ENCODE measurements at regions not wholly inside any gene's neighbourhood (a gene's known extent, or its start where the extent isn't known, plus 50 kb on each side); places are given as distances from the start of the nearest gene placed in this dataset.

DNA sequence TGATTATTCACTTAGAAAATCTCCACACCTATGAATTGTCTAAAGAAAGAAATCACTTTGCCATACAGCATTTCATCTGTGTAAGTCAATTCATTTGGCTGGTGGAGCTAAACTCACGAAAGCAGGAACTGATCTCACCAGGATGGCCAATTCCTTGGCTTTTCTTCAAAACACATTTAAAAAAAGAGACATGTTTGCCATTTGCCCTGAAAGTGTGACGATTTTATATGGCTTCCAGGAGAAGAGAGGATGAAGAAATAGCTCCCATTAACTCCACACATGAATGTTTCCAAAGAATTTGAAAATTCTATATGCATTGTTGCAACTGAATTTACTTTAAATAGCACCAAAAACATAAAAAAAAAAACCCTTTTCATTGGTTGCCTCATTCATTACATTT, 334.7 kb downstream of the DMRT2 start:
- H3K36me3 ChIP-seq (ENCODE audit: control insufficient read depth, insufficient read depth, low read length) = no peaks in the 10 kb centered on the region
- H3K27me3 ChIP-seq (ENCODE audit: control insufficient read depth, insufficient read depth, low read length, poor library complexity, severe bottlenecking) = no peaks in the 10 kb centered on the region
- H3K9me3 ChIP-seq (ENCODE audit: control insufficient read depth, low read length) = no peaks in the 10 kb centered on the region
- Mint-ChIP-seq H3K27me3 (ENCODE audit: insufficient read depth) (peaks cover 29% of the 10 kb centered on the region), H3K9me3 (no peaks in the 10 kb centered on the region), H3K4me1 (no peaks in the 10 kb centered on the region), H3K4me3 (no peak overlapping the region), H3K36me3 (ENCODE audit: low read depth) (no peaks in the 10 kb centered on the region), H3K27ac (no peak overlapping the region)
- no peak overlapping the region for H3K4me3 ChIP-seq (ENCODE audit: low read length)
- no peak overlapping the region for H3K9ac ChIP-seq (ENCODE audit: extremely low read depth, low read length, poor library complexity, severe bottlenecking)
- H3K4me1 ChIP-seq (ENCODE audit: control insufficient read depth, insufficient read depth, low read length) = no peaks in the 10 kb centered on the region
- H3K27ac ChIP-seq (ENCODE audit: low read depth, low read length) = no peak overlapping the region
- WGBS, 2 experiments (ENCODE audit: insufficient coverage in 1 of 2, insufficient read length in 1 of 2) = 72 to 100% methylated on average over 1 to 2 of the region's 2 CpGs
- no peak for DNase-seq
- TF ChIP-seq, protein P1, sequence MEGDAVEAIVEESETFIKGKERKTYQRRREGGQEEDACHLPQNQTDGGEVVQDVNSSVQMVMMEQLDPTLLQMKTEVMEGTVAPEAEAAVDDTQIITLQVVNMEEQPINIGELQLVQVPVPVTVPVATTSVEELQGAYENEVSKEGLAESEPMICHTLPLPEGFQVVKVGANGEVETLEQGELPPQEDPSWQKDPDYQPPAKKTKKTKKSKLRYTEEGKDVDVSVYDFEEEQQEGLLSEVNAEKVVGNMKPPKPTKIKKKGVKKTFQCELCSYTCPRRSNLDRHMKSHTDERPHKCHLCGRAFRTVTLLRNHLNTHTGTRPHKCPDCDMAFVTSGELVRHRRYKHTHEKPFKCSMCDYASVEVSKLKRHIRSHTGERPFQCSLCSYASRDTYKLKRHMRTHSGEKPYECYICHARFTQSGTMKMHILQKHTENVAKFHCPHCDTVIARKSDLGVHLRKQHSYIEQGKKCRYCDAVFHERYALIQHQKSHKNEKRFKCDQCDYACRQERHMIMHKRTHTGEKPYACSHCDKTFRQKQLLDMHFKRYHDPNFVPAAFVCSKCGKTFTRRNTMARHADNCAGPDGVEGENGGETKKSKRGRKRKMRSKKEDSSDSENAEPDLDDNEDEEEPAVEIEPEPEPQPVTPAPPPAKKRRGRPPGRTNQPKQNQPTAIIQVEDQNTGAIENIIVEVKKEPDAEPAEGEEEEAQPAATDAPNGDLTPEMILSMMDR (conservative IDR thresholded peaks at IDR 0.05) = no peak

DNA sequence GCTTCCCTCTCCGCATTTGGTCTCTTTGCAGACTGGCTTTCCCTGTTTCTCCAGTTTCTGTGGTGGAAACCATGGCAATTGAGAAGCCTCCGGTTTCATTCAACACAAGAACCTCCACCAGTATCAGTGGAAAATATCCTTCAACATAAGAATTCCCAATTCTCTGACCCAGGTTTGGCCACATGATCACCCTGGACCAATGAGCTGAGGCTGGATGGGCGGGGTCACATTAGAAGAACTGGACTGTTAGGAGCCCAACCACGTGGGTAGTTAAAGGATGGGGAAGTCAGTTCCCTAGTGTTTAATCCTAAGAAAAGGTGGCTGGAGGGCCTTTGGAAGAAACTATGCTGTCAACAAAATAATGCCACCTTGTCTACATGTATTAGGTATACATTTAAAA, 336.3 kb downstream of the DMRT2 start:
- 76 to 100% methylated on average over 2 to 4 of the region's 4 CpGs for WGBS, 2 experiments (ENCODE audit: insufficient coverage in 1 of 2, insufficient read length in 1 of 2)

DNA sequence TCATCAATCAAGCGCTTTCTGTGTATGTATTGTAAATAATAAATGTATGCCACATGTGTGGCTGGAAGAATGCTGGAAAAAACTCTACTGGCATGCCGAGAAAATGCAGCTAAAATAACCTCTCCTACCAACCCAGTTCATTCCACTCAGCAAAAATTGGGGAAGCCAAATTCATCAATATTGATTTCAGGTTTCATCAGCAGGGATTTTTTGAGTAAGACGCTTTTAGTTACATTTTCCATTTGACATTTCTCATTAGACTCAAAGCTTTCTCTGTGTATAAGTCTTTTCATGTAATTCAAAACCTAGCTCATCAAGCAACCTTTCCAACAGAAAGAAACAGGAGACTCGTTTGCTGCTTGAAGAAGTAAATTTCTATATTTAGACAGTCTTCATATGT, 338.1 kb downstream of the DMRT2 start:
- H3K9me3 Mint-ChIP-seq = no peaks in the 10 kb centered on the region
- H3K27me3 ChIP-seq (ENCODE audit: control insufficient read depth, insufficient read depth, low read length, poor library complexity, severe bottlenecking) = no peaks in the 10 kb centered on the region
- H3K36me3 Mint-ChIP-seq (ENCODE audit: low read depth) = no peaks in the 10 kb centered on the region
- H3K9ac ChIP-seq (ENCODE audit: extremely low read depth, low read length, poor library complexity, severe bottlenecking) = no peak overlapping the region
- H3K27me3 Mint-ChIP-seq (ENCODE audit: insufficient read depth) = peaks cover 12% of the 10 kb centered on the region
- H3K4me1 ChIP-seq (ENCODE audit: control insufficient read depth, insufficient read depth, low read length) = no peaks in the 10 kb centered on the region
- H3K4me3 ChIP-seq (ENCODE audit: low read length) = no peak overlapping the region
- H3K9me3 ChIP-seq (ENCODE audit: control insufficient read depth, low read length) = no peaks in the 10 kb centered on the region
- no peak overlapping the region for H3K4me3 Mint-ChIP-seq
- no peak for DNase-seq
- 87 to 100% methylated on average over 1 to 4 of the region's 4 CpGs for WGBS, 2 experiments (ENCODE audit: insufficient coverage in 1 of 2, insufficient read length in 1 of 2)
- TF ChIP-seq, protein P1 (conservative IDR thresholded peaks at IDR 0.05) = no peak
- H3K27ac Mint-ChIP-seq = no peak overlapping the region
- H3K27ac ChIP-seq (ENCODE audit: low read depth, low read length) = no peak overlapping the region
- H3K4me1 Mint-ChIP-seq = no peaks in the 10 kb centered on the region
- no peaks in the 10 kb centered on the region for H3K36me3 ChIP-seq (ENCODE audit: control insufficient read depth, insufficient read depth, low read length)

More for the DNA sequence above, 336.3 kb downstream of the DMRT2 start:
- Mint-ChIP-seq H3K36me3 (ENCODE audit: low read depth) (no peaks in the 10 kb centered on the region), H3K27me3 (ENCODE audit: insufficient read depth) (peaks cover 26% of the 10 kb centered on the region), H3K9me3 (no peaks in the 10 kb centered on the region), H3K4me3 (no peak overlapping the region), H3K4me1 (no peaks in the 10 kb centered on the region), H3K27ac (no peak overlapping the region)
- Histone ChIP-seq H3K4me1 (ENCODE audit: control insufficient read depth, insufficient read depth, low read length) (no peaks in the 10 kb centered on the region), H3K27ac (ENCODE audit: low read depth, low read length) (no peak overlapping the region), H3K36me3 (ENCODE audit: control insufficient read depth, insufficient read depth, low read length) (no peaks in the 10 kb centered on the region), H3K9ac (ENCODE audit: extremely low read depth, low read length, poor library complexity, severe bottlenecking) (no peak overlapping the region), H3K27me3 (ENCODE audit: control insufficient read depth, insufficient read depth, low read length, poor library complexity, severe bottlenecking) (no peaks in the 10 kb centered on the region), H3K4me3 (ENCODE audit: low read length) (no peak overlapping the region), H3K9me3 (ENCODE audit: control insufficient read depth, low read length) (no peaks in the 10 kb centered on the region)
- TF ChIP-seq, protein P1 (conservative IDR thresholded peaks at IDR 0.05) = no peak
- no peak for DNase-seq

All from endodermal cell (in vitro differentiated cells).